ENCODE measurements at regions not wholly inside any gene's neighbourhood (a gene's known extent, or its start where the extent isn't known, plus 50 kb on each side); places are given as distances from the start of the nearest gene placed in this dataset.

- H3K36me3 ChIP-seq (ENCODE audit: control insufficient read depth in 2 of 3, insufficient read depth in 3 of 3, low read length in 3 of 3) = no peaks in the 10 kb centered on the region
- Mint-ChIP-seq H3K27ac (no peak overlapping the region), H3K4me1 (peaks cover 3 to 38% (median 25%) of the 10 kb centered on the region in 7 donors), H3K9me3 (peaks cover 0 to 5% (median 1%) of the 10 kb centered on the region in 11 donors), H3K4me3 (no peak overlapping the region), H3K36me3 (peaks cover 0 to 4% (median 0%) of the 10 kb centered on the region in 5 donors), H3K27me3 (no peaks in the 10 kb centered on the region)
- ATAC-seq (no peak), DNase-seq (no peak)
- no peaks in the 10 kb centered on the region for H3K27me3 ChIP-seq (ENCODE audit: control insufficient read depth in 2 of 2, insufficient read depth in 2 of 2, low read length in 2 of 2)
- no peaks in the 10 kb centered on the region for H3K9me3 ChIP-seq (ENCODE audit: control insufficient read depth in 2 of 3, low read length in 3 of 3)
- no peak overlapping the region for H3K4me3 ChIP-seq (ENCODE audit: low read length)
- ChIA-PET POLR2A (no interaction called here), CTCF (no interaction called here)
- no peak overlapping the region for H3K27ac ChIP-seq (ENCODE audit: low read depth, low read length)
- H3K4me1 ChIP-seq (ENCODE audit: control insufficient read depth in 2 of 2, insufficient read depth in 2 of 2, low read length in 2 of 2) = peaks cover 0 to 5% of the 10 kb centered on the region in 2 donors
- intact Hi-C loops (cut with micrococcal nuclease) = no loop called here
Observed at GRCh38 chr12:89895591-89895990, 187.0 kb upstream of the ATP2B1 start.

- intact Hi-C loops (cut with micrococcal nuclease) = no loop called here
- ChIA-PET CTCF (no interaction called here), POLR2A (no interaction called here)
- no peaks in the 10 kb centered on the region for H3K27me3 Mint-ChIP-seq
- H3K4me3 Mint-ChIP-seq = no peak overlapping the region
- DNase-seq (no peak), ATAC-seq (no peak)
- H3K9me3 ChIP-seq (ENCODE audit: control insufficient read depth in 2 of 3, low read length in 3 of 3) = no peaks in the 10 kb centered on the region
- H3K4me1 ChIP-seq (ENCODE audit: control insufficient read depth in 2 of 2, insufficient read depth in 2 of 2, low read length in 2 of 2) = peaks cover 0 to 5% of the 10 kb centered on the region in 2 donors
- peaks cover 0 to 8% (median 0%) of the 10 kb centered on the region in 5 donors for H3K36me3 Mint-ChIP-seq
- H3K9me3 Mint-ChIP-seq = peaks cover 0 to 6% (median 1%) of the 10 kb centered on the region in 11 donors
- no peak overlapping the region for H3K27ac ChIP-seq (ENCODE audit: low read depth, low read length)
- H3K4me1 Mint-ChIP-seq = peaks cover 3 to 38% (median 25%) of the 10 kb centered on the region in 7 donors
- no peak overlapping the region for H3K27ac Mint-ChIP-seq
- no peak overlapping the region for H3K4me3 ChIP-seq (ENCODE audit: low read length)
- H3K27me3 ChIP-seq (ENCODE audit: control insufficient read depth in 2 of 2, insufficient read depth in 2 of 2, low read length in 2 of 2) = no peaks in the 10 kb centered on the region
- H3K36me3 ChIP-seq (ENCODE audit: control insufficient read depth in 2 of 3, insufficient read depth in 3 of 3, low read length in 3 of 3) = no peaks in the 10 kb centered on the region
Observed at GRCh38 chr12:89895101-89895500, 186.5 kb upstream of the ATP2B1 start.

- DNase-seq (no peak), ATAC-seq (no peak)
- Mint-ChIP-seq H3K36me3 (peaks cover 0 to 8% (median 0%) of the 10 kb centered on the region in 5 donors), H3K9me3 (peaks cover 0 to 7% (median 1%) of the 10 kb centered on the region in 11 donors), H3K4me1 (peaks cover 3 to 38% (median 25%) of the 10 kb centered on the region in 7 donors), H3K27ac (peak overlapping the region in 3 of 9 donors; percentile 11 to 66 (median 32)), H3K27me3 (no peaks in the 10 kb centered on the region), H3K4me3 (no peak overlapping the region)
- Histone ChIP-seq H3K27ac (ENCODE audit: low read depth, low read length) (no peak overlapping the region), H3K9me3 (ENCODE audit: control insufficient read depth in 2 of 3, low read length in 3 of 3) (no peaks in the 10 kb centered on the region), H3K4me1 (ENCODE audit: control insufficient read depth in 2 of 2, insufficient read depth in 2 of 2, low read length in 2 of 2) (peaks cover 0 to 5% of the 10 kb centered on the region in 2 donors), H3K4me3 (ENCODE audit: low read length) (no peak overlapping the region), H3K36me3 (ENCODE audit: control insufficient read depth in 2 of 3, insufficient read depth in 3 of 3, low read length in 3 of 3) (no peaks in the 10 kb centered on the region), H3K27me3 (ENCODE audit: control insufficient read depth in 2 of 2, insufficient read depth in 2 of 2, low read length in 2 of 2) (no peaks in the 10 kb centered on the region)
- POLR2A ChIA-PET = no interaction called here
- CTCF ChIA-PET = no interaction called here
- intact Hi-C loops (cut with micrococcal nuclease) = loop anchor here in 1 of 2 donors (1.0 to 2.0 kb wide), 2 partner anchors 12 to 39 kb away; no protein-coding TSS in a partner anchor
Observed at GRCh38 chr12:89893972-89894706, 185.5 kb upstream of the ATP2B1 start.

- peaks cover 0 to 10% (median 1%) of the 10 kb centered on the region in 11 donors for H3K9me3 Mint-ChIP-seq
- peak overlapping the region in 3 of 9 donors; percentile 3 to 28 (median 14) for H3K27ac Mint-ChIP-seq
- peaks cover 0 to 5% of the 10 kb centered on the region in 2 donors for H3K4me1 ChIP-seq (ENCODE audit: control insufficient read depth in 2 of 2, insufficient read depth in 2 of 2, low read length in 2 of 2)
- peaks cover 0 to 10% (median 0%) of the 10 kb centered on the region in 5 donors for H3K36me3 Mint-ChIP-seq
- no peak overlapping the region for H3K27ac ChIP-seq (ENCODE audit: low read depth, low read length)
- DNase-seq (no peak), ATAC-seq (no peak)
- H3K27me3 ChIP-seq (ENCODE audit: control insufficient read depth in 2 of 2, insufficient read depth in 2 of 2, low read length in 2 of 2) = no peaks in the 10 kb centered on the region
- intact Hi-C loops (cut with micrococcal nuclease) = loop anchor here in 1 of 2 donors (2.0 kb wide), 1 partner anchor 40 kb away; no protein-coding TSS in a partner anchor
- H3K4me3 Mint-ChIP-seq = no peak overlapping the region
- no peaks in the 10 kb centered on the region for H3K9me3 ChIP-seq (ENCODE audit: control insufficient read depth in 2 of 3, low read length in 3 of 3)
- H3K36me3 ChIP-seq (ENCODE audit: control insufficient read depth in 2 of 3, insufficient read depth in 3 of 3, low read length in 3 of 3) = no peaks in the 10 kb centered on the region
- ChIA-PET CTCF (no interaction called here), POLR2A (no interaction called here)
- H3K4me1 Mint-ChIP-seq = peaks cover 3 to 36% (median 22%) of the 10 kb centered on the region in 7 donors
- H3K27me3 Mint-ChIP-seq = no peaks in the 10 kb centered on the region
- no peak overlapping the region for H3K4me3 ChIP-seq (ENCODE audit: low read length)
Observed at GRCh38 chr12:89892436-89892835, 183.8 kb upstream of the ATP2B1 start.

GRCh38 chr12:89891933-89892332 lies 183.3 kb upstream of the ATP2B1 start:
- no peaks in the 10 kb centered on the region for H3K9me3 ChIP-seq (ENCODE audit: control insufficient read depth in 2 of 3, low read length in 3 of 3)
- H3K4me1 ChIP-seq (ENCODE audit: control insufficient read depth in 2 of 2, insufficient read depth in 2 of 2, low read length in 2 of 2) = peaks cover 0 to 5% of the 10 kb centered on the region in 2 donors
- H3K4me3 ChIP-seq (ENCODE audit: low read length) = no peak overlapping the region
- no peaks in the 10 kb centered on the region for H3K36me3 ChIP-seq (ENCODE audit: control insufficient read depth in 2 of 3, insufficient read depth in 3 of 3, low read length in 3 of 3)
- H3K4me3 Mint-ChIP-seq = no peak overlapping the region
- H3K4me1 Mint-ChIP-seq = peaks cover 3 to 31% (median 18%) of the 10 kb centered on the region in 7 donors
- peak overlapping the region in 3 of 9 donors; percentile 14 to 54 (median 28) for H3K27ac Mint-ChIP-seq
- POLR2A ChIA-PET = no interaction called here
- ATAC-seq (no peak), DNase-seq (no peak)
- no peaks in the 10 kb centered on the region for H3K27me3 Mint-ChIP-seq
- H3K36me3 Mint-ChIP-seq = peaks cover 0 to 10% (median 0%) of the 10 kb centered on the region in 5 donors
- H3K27me3 ChIP-seq (ENCODE audit: control insufficient read depth in 2 of 2, insufficient read depth in 2 of 2, low read length in 2 of 2) = no peaks in the 10 kb centered on the region
- intact Hi-C loops (cut with micrococcal nuclease) = loop anchor here in 1 of 2 donors (2.0 kb wide), 1 partner anchor 41 kb away; no protein-coding TSS in a partner anchor
- H3K27ac ChIP-seq (ENCODE audit: low read depth, low read length) = no peak overlapping the region
- H3K9me3 Mint-ChIP-seq = peaks cover 0 to 10% (median 1%) of the 10 kb centered on the region in 11 donors
- CTCF ChIA-PET = no interaction called here

- no peak overlapping the region for H3K4me3 ChIP-seq (ENCODE audit: low read length)
- Mint-ChIP-seq H3K4me3 (no peak overlapping the region), H3K36me3 (peaks cover 0 to 10% (median 0%) of the 10 kb centered on the region in 5 donors), H3K27me3 (no peaks in the 10 kb centered on the region), H3K9me3 (peaks cover 0 to 10% (median 1%) of the 10 kb centered on the region in 11 donors), H3K27ac (peak overlapping the region in 1 of 9 donors; percentile 32), H3K4me1 (peaks cover 3 to 23% (median 18%) of the 10 kb centered on the region in 7 donors)
- intact Hi-C loops (cut with micrococcal nuclease) = no loop called here
- H3K27me3 ChIP-seq (ENCODE audit: control insufficient read depth in 2 of 2, insufficient read depth in 2 of 2, low read length in 2 of 2) = no peaks in the 10 kb centered on the region
- H3K9me3 ChIP-seq (ENCODE audit: control insufficient read depth in 2 of 3, low read length in 3 of 3) = no peaks in the 10 kb centered on the region
- POLR2A ChIA-PET = interaction anchor here (0.7 kb wide), 1 partner anchor 1916 kb away, joined by 3 read pairs; no protein-coding TSS in a partner anchor
- no peaks in the 10 kb centered on the region for H3K36me3 ChIP-seq (ENCODE audit: control insufficient read depth in 2 of 3, insufficient read depth in 3 of 3, low read length in 3 of 3)
- peaks cover 0 to 5% of the 10 kb centered on the region in 2 donors for H3K4me1 ChIP-seq (ENCODE audit: control insufficient read depth in 2 of 2, insufficient read depth in 2 of 2, low read length in 2 of 2)
- CTCF ChIA-PET = no interaction called here
- DNase-seq = no peak
- no peak overlapping the region for H3K27ac ChIP-seq (ENCODE audit: low read depth, low read length)
- ATAC-seq = no peak
Observed at GRCh38 chr12:89890161-89890560, 181.5 kb upstream of the ATP2B1 start.

Data from naive thymus-derived CD4-positive, alpha-beta T cell (primary cell).